ENCODE measurements at regions not wholly inside any gene's neighbourhood (a gene's known extent, or its start where the extent isn't known, plus 50 kb on each side); places are given as distances from the start of the nearest gene placed in this dataset.

GRCh38 chr3:194738254-194739093 is 52.8 kb downstream of the FAM43A start:
- Histone ChIP-seq H3K27ac (ENCODE audit: low read length) (no peak overlapping the region), H3K4me3 (ENCODE audit: low read length in 2 of 2) (no peak overlapping the region)

GRCh38 chr3:194739498-194740284 is 54.0 kb downstream of the FAM43A start:
- H3K4me3 ChIP-seq (ENCODE audit: low read length in 2 of 2) = no peak overlapping the region
- H3K9me3 ChIP-seq (ENCODE audit: control insufficient read depth in 2 of 2, low read length in 2 of 2) = peaks cover 0 to 3% of the 10 kb centered on the region in 2 donors
- H3K4me1 ChIP-seq (ENCODE audit: control insufficient read depth, insufficient read depth, low read length) = peaks cover 18% of the 10 kb centered on the region
- H3K27ac ChIP-seq (ENCODE audit: low read length) = no peak overlapping the region
- H3K36me3 ChIP-seq (ENCODE audit: control insufficient read depth in 2 of 2, insufficient read depth in 2 of 2, low read length in 2 of 2) = no peaks in the 10 kb centered on the region
- H3K27me3 ChIP-seq (ENCODE audit: control insufficient read depth in 1 of 2, insufficient read depth in 2 of 2, low read length in 2 of 2) = no peaks in the 10 kb centered on the region
- no peak overlapping the region for H3K9ac ChIP-seq (ENCODE audit: low read length in 2 of 2)

More at GRCh38 chr3:194738254-194739093, 52.8 kb downstream of the FAM43A start:
- H3K4me1 ChIP-seq (ENCODE audit: control insufficient read depth, insufficient read depth, low read length) = peaks cover 18% of the 10 kb centered on the region
- H3K9ac ChIP-seq (ENCODE audit: low read length in 2 of 2) = no peak overlapping the region
- H3K9me3 ChIP-seq (ENCODE audit: control insufficient read depth in 2 of 2, low read length in 2 of 2) = peaks cover 0 to 3% of the 10 kb centered on the region in 2 donors
- H3K36me3 ChIP-seq (ENCODE audit: control insufficient read depth in 2 of 2, insufficient read depth in 2 of 2, low read length in 2 of 2) = no peaks in the 10 kb centered on the region
- no peaks in the 10 kb centered on the region for H3K27me3 ChIP-seq (ENCODE audit: control insufficient read depth in 1 of 2, insufficient read depth in 2 of 2, low read length in 2 of 2)

- Histone ChIP-seq H3K9me3 (ENCODE audit: control insufficient read depth in 2 of 2, low read length in 2 of 2) (no peaks in the 10 kb centered on the region), H3K27ac (ENCODE audit: low read length) (no peak overlapping the region), H3K9ac (ENCODE audit: low read length in 2 of 2) (no peak overlapping the region), H3K4me1 (ENCODE audit: control insufficient read depth, insufficient read depth, low read length) (peaks cover 18% of the 10 kb centered on the region), H3K36me3 (ENCODE audit: control insufficient read depth in 2 of 2, insufficient read depth in 2 of 2, low read length in 2 of 2) (no peaks in the 10 kb centered on the region), H3K27me3 (ENCODE audit: control insufficient read depth in 1 of 2, insufficient read depth in 2 of 2, low read length in 2 of 2) (no peaks in the 10 kb centered on the region), H3K4me3 (ENCODE audit: low read length in 2 of 2) (no peak overlapping the region)
Observed at GRCh38 chr3:194740859-194741491, 55.3 kb downstream of the FAM43A start.

GRCh38 chr3:194741916-194742315 is 56.2 kb downstream of the FAM43A start:
- Histone ChIP-seq H3K27me3 (ENCODE audit: control insufficient read depth in 1 of 2, insufficient read depth in 2 of 2, low read length in 2 of 2) (no peaks in the 10 kb centered on the region), H3K4me3 (ENCODE audit: low read length in 2 of 2) (no peak overlapping the region), H3K9me3 (ENCODE audit: control insufficient read depth in 2 of 2, low read length in 2 of 2) (no peaks in the 10 kb centered on the region), H3K27ac (ENCODE audit: low read length) (no peak overlapping the region), H3K36me3 (ENCODE audit: control insufficient read depth in 2 of 2, insufficient read depth in 2 of 2, low read length in 2 of 2) (no peaks in the 10 kb centered on the region), H3K4me1 (ENCODE audit: control insufficient read depth, insufficient read depth, low read length) (peaks cover 18% of the 10 kb centered on the region), H3K9ac (ENCODE audit: low read length in 2 of 2) (no peak overlapping the region)

- Histone ChIP-seq H3K4me3 (ENCODE audit: low read length in 2 of 2) (no peak overlapping the region), H3K27ac (ENCODE audit: low read length) (no peak overlapping the region), H3K36me3 (ENCODE audit: control insufficient read depth in 2 of 2, insufficient read depth in 2 of 2, low read length in 2 of 2) (no peaks in the 10 kb centered on the region), H3K9me3 (ENCODE audit: control insufficient read depth in 2 of 2, low read length in 2 of 2) (no peaks in the 10 kb centered on the region), H3K9ac (ENCODE audit: low read length in 2 of 2) (no peak overlapping the region), H3K27me3 (ENCODE audit: control insufficient read depth in 1 of 2, insufficient read depth in 2 of 2, low read length in 2 of 2) (no peaks in the 10 kb centered on the region), H3K4me1 (ENCODE audit: control insufficient read depth, insufficient read depth, low read length) (no peaks in the 10 kb centered on the region)
Observed at GRCh38 chr3:194744826-194745225, 59.1 kb downstream of the FAM43A start.

- Histone ChIP-seq H3K27me3 (ENCODE audit: control insufficient read depth in 1 of 2, insufficient read depth in 2 of 2, low read length in 2 of 2) (no peaks in the 10 kb centered on the region), H3K36me3 (ENCODE audit: control insufficient read depth in 2 of 2, insufficient read depth in 2 of 2, low read length in 2 of 2) (no peaks in the 10 kb centered on the region)
Observed at GRCh38 chr3:194745422-194746184, 59.9 kb downstream of the FAM43A start.

GRCh38 chr3:194748225-194748624 is 62.5 kb downstream of the FAM43A start:
- Histone ChIP-seq H3K9me3 (ENCODE audit: control insufficient read depth in 2 of 2, low read length in 2 of 2) (no peaks in the 10 kb centered on the region), H3K36me3 (ENCODE audit: control insufficient read depth in 2 of 2, insufficient read depth in 2 of 2, low read length in 2 of 2) (no peaks in the 10 kb centered on the region), H3K4me3 (ENCODE audit: low read length in 2 of 2) (no peak overlapping the region), H3K27ac (ENCODE audit: low read length) (no peak overlapping the region), H3K4me1 (ENCODE audit: control insufficient read depth, insufficient read depth, low read length) (no peaks in the 10 kb centered on the region), H3K27me3 (ENCODE audit: control insufficient read depth in 1 of 2, insufficient read depth in 2 of 2, low read length in 2 of 2) (no peaks in the 10 kb centered on the region), H3K9ac (ENCODE audit: low read length in 2 of 2) (no peak overlapping the region)

More at GRCh38 chr3:194745422-194746184, 59.9 kb downstream of the FAM43A start:
- H3K27ac ChIP-seq (ENCODE audit: low read length) = no peak overlapping the region
- no peak overlapping the region for H3K9ac ChIP-seq (ENCODE audit: low read length in 2 of 2)
- H3K4me3 ChIP-seq (ENCODE audit: low read length in 2 of 2) = no peak overlapping the region
- no peaks in the 10 kb centered on the region for H3K9me3 ChIP-seq (ENCODE audit: control insufficient read depth in 2 of 2, low read length in 2 of 2)
- H3K4me1 ChIP-seq (ENCODE audit: control insufficient read depth, insufficient read depth, low read length) = no peaks in the 10 kb centered on the region

GRCh38 chr3:194749631-194750490 is 64.2 kb downstream of the FAM43A start:
- H3K4me3 ChIP-seq (ENCODE audit: low read length in 2 of 2) = no peak overlapping the region
- H3K27ac ChIP-seq (ENCODE audit: low read length) = no peak overlapping the region
- H3K36me3 ChIP-seq (ENCODE audit: control insufficient read depth in 2 of 2, insufficient read depth in 2 of 2, low read length in 2 of 2) = no peaks in the 10 kb centered on the region
- H3K4me1 ChIP-seq (ENCODE audit: control insufficient read depth, insufficient read depth, low read length) = no peaks in the 10 kb centered on the region
- H3K9ac ChIP-seq (ENCODE audit: low read length in 2 of 2) = no peak overlapping the region
- H3K9me3 ChIP-seq (ENCODE audit: control insufficient read depth in 2 of 2, low read length in 2 of 2) = no peaks in the 10 kb centered on the region
- no peaks in the 10 kb centered on the region for H3K27me3 ChIP-seq (ENCODE audit: control insufficient read depth in 1 of 2, insufficient read depth in 2 of 2, low read length in 2 of 2)

- Histone ChIP-seq H3K9ac (ENCODE audit: low read length in 2 of 2) (no peak overlapping the region), H3K4me1 (ENCODE audit: control insufficient read depth, insufficient read depth, low read length) (no peaks in the 10 kb centered on the region), H3K36me3 (ENCODE audit: control insufficient read depth in 2 of 2, insufficient read depth in 2 of 2, low read length in 2 of 2) (no peaks in the 10 kb centered on the region), H3K27me3 (ENCODE audit: control insufficient read depth in 1 of 2, insufficient read depth in 2 of 2, low read length in 2 of 2) (no peaks in the 10 kb centered on the region), H3K4me3 (ENCODE audit: low read length in 2 of 2) (no peak overlapping the region), H3K9me3 (ENCODE audit: control insufficient read depth in 2 of 2, low read length in 2 of 2) (no peaks in the 10 kb centered on the region), H3K27ac (ENCODE audit: low read length) (no peak overlapping the region)
Observed at GRCh38 chr3:194750491-194750828, 64.8 kb downstream of the FAM43A start.
